ENCODE measurements at regions not wholly inside any gene's neighbourhood (a gene's known extent, or its start where the extent isn't known, plus 50 kb on each side); places are given as distances from the start of the nearest gene placed in this dataset.

DNA sequence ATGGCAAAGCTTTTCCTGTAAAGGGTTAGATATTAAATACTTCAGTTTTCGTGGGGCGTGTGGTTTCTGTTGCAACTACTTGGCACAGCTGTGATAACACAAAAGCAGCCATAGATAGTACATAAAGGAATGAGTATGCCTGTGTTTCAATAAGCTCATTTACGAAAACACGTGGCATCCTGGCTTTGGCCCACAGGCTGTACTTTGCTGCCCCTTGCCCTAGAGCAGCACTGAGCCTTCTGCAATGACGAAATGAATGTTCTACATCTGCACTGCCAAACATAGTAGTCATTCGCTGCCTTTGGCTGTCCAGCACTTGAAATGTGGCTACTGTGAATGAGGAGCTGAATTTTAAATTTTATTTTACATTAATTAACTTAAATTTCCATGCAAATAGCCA, 376.2 kb upstream of the TPK1 start:
- Histone ChIP-seq H3K4me2 (no peak overlapping the region), H3K36me3 (ENCODE audit: insufficient read depth) (no peaks in the 10 kb centered on the region), H3K4me3 (no peak overlapping the region), H3K27ac (ENCODE audit: low read depth) (no peak overlapping the region), H4K20me1 (replicated peaks; ENCODE audit: insufficient read depth) (no peaks in the 10 kb centered on the region), H3F3A (replicated peaks; ENCODE audit: low read depth) (no peaks in the 10 kb centered on the region), H3K4me1 (ENCODE audit: insufficient read depth) (no peaks in the 10 kb centered on the region), H3K79me2 (replicated peaks; ENCODE audit: insufficient read depth) (no peaks in the 10 kb centered on the region), H3K27me3 (ENCODE audit: insufficient read depth) (no peaks in the 10 kb centered on the region), H3K9me2 (ENCODE audit: insufficient read depth) (no peaks in the 10 kb centered on the region), H2AFZ (no peak overlapping the region)
- ATAC-seq (no peak), DNase-seq (ENCODE audit: low spot score) (no peak)
- Mint-ChIP-seq H3K9me3 (peaks cover 86% of the 10 kb centered on the region), H3K27me3 (ENCODE audit: insufficient read depth, low read depth, poor library complexity) (no peaks in the 10 kb centered on the region), H3K4me1 (no peaks in the 10 kb centered on the region), H3K36me3 (ENCODE audit: low read depth) (peaks cover 16% of the 10 kb centered on the region; the same call in 2 of the 3 replicates), H3K27ac (no peak overlapping the region), H3K4me3 (no peak overlapping the region)
- TF ChIP-seq STAT1 (IDR thresholded peaks at IDR 0.05; ENCODE audit: unreplicated experiment): no peak
- TF ChIP-seq EZH2 (IDR thresholded peaks at IDR 0.05; ENCODE audit: low read depth, unreplicated experiment): no peak
- TF ChIP-seq, protein P1, sequence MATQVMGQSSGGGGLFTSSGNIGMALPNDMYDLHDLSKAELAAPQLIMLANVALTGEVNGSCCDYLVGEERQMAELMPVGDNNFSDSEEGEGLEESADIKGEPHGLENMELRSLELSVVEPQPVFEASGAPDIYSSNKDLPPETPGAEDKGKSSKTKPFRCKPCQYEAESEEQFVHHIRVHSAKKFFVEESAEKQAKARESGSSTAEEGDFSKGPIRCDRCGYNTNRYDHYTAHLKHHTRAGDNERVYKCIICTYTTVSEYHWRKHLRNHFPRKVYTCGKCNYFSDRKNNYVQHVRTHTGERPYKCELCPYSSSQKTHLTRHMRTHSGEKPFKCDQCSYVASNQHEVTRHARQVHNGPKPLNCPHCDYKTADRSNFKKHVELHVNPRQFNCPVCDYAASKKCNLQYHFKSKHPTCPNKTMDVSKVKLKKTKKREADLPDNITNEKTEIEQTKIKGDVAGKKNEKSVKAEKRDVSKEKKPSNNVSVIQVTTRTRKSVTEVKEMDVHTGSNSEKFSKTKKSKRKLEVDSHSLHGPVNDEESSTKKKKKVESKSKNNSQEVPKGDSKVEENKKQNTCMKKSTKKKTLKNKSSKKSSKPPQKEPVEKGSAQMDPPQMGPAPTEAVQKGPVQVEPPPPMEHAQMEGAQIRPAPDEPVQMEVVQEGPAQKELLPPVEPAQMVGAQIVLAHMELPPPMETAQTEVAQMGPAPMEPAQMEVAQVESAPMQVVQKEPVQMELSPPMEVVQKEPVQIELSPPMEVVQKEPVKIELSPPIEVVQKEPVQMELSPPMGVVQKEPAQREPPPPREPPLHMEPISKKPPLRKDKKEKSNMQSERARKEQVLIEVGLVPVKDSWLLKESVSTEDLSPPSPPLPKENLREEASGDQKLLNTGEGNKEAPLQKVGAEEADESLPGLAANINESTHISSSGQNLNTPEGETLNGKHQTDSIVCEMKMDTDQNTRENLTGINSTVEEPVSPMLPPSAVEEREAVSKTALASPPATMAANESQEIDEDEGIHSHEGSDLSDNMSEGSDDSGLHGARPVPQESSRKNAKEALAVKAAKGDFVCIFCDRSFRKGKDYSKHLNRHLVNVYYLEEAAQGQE (IDR thresholded peaks at IDR 0.05; ENCODE audit: unreplicated experiment): no peak
- no peak for TF ChIP-seq ZNF331 (CRISPR knock-in tag; IDR thresholded peaks at IDR 0.05; ENCODE audit: low read depth)
- TF ChIP-seq, protein P2, sequence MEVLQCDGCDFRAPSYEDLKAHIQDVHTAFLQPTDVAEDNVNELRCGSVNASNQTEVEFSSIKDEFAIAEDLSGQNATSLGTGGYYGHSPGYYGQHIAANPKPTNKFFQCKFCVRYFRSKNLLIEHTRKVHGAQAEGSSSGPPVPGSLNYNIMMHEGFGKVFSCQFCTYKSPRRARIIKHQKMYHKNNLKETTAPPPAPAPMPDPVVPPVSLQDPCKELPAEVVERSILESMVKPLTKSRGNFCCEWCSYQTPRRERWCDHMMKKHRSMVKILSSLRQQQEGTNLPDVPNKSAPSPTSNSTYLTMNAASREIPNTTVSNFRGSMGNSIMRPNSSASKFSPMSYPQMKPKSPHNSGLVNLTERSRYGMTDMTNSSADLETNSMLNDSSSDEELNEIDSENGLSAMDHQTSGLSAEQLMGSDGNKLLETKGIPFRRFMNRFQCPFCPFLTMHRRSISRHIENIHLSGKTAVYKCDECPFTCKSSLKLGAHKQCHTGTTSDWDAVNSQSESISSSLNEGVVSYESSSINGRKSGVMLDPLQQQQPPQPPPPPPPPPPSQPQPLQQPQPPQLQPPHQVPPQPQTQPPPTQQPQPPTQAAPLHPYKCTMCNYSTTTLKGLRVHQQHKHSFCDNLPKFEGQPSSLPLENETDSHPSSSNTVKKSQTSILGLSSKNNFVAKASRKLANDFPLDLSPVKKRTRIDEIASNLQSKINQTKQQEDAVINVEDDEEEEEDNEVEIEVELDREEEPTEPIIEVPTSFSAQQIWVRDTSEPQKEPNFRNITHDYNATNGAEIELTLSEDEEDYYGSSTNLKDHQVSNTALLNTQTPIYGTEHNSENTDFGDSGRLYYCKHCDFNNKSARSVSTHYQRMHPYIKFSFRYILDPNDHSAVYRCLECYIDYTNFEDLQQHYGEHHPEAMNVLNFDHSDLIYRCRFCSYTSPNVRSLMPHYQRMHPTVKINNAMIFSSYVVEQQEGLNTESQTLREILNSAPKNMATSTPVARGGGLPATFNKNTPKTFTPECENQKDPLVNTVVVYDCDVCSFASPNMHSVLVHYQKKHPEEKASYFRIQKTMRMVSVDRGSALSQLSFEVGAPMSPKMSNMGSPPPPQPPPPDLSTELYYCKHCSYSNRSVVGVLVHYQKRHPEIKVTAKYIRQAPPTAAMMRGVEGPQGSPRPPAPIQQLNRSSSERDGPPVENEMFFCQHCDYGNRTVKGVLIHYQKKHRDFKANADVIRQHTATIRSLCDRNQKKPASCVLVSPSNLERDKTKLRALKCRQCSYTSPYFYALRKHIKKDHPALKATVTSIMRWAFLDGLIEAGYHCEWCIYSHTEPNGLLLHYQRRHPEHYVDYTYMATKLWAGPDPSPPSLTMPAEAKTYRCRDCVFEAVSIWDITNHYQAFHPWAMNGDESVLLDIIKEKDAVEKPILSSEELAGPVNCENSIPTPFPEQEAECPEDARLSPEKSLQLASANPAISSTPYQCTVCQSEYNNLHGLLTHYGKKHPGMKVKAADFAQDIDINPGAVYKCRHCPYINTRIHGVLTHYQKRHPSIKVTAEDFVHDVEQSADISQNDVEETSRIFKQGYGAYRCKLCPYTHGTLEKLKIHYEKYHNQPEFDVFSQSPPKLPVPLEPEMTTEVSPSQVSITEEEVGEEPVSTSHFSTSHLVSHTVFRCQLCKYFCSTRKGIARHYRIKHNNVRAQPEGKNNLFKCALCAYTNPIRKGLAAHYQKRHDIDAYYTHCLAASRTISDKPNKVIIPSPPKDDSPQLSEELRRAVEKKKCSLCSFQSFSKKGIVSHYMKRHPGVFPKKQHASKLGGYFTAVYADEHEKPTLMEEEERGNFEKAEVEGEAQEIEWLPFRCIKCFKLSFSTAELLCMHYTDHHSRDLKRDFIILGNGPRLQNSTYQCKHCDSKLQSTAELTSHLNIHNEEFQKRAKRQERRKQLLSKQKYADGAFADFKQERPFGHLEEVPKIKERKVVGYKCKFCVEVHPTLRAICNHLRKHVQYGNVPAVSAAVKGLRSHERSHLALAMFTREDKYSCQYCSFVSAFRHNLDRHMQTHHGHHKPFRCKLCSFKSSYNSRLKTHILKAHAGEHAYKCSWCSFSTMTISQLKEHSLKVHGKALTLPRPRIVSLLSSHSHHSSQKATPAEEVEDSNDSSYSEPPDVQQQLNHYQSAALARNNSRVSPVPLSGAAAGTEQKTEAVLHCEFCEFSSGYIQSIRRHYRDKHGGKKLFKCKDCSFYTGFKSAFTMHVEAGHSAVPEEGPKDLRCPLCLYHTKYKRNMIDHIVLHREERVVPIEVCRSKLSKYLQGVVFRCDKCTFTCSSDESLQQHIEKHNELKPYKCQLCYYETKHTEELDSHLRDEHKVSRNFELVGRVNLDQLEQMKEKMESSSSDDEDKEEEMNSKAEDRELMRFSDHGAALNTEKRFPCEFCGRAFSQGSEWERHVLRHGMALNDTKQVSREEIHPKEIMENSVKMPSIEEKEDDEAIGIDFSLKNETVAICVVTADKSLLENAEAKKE (CRISPR knock-in tag; IDR thresholded peaks at IDR 0.05): no peak
- no peak for TF ChIP-seq EZH2phosphoT487 (IDR thresholded peaks at IDR 0.05; ENCODE audit: unreplicated experiment)
- TF ChIP-seq, protein P3, sequence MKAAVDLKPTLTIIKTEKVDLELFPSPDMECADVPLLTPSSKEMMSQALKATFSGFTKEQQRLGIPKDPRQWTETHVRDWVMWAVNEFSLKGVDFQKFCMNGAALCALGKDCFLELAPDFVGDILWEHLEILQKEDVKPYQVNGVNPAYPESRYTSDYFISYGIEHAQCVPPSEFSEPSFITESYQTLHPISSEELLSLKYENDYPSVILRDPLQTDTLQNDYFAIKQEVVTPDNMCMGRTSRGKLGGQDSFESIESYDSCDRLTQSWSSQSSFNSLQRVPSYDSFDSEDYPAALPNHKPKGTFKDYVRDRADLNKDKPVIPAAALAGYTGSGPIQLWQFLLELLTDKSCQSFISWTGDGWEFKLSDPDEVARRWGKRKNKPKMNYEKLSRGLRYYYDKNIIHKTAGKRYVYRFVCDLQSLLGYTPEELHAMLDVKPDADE (IDR thresholded peaks at IDR 0.05): no peak
- no peak for TF ChIP-seq NANOG (IDR thresholded peaks at IDR 0.05; ENCODE audit: borderline replicate concordance)
- no peak for TF ChIP-seq POLR2AphosphoS5 (IDR thresholded peaks at IDR 0.05; ENCODE audit: low read depth)
- TF ChIP-seq JUNB (IDR thresholded peaks at IDR 0.05; ENCODE audit: unreplicated experiment): no peak
- TF ChIP-seq CREB1 (CRISPR knock-in tag; IDR thresholded peaks at IDR 0.05; ENCODE audit: low read depth): no peak
- no peak for TF ChIP-seq ZNF114 (CRISPR knock-in tag; IDR thresholded peaks at IDR 0.05)
- TF ChIP-seq, protein P4, sequence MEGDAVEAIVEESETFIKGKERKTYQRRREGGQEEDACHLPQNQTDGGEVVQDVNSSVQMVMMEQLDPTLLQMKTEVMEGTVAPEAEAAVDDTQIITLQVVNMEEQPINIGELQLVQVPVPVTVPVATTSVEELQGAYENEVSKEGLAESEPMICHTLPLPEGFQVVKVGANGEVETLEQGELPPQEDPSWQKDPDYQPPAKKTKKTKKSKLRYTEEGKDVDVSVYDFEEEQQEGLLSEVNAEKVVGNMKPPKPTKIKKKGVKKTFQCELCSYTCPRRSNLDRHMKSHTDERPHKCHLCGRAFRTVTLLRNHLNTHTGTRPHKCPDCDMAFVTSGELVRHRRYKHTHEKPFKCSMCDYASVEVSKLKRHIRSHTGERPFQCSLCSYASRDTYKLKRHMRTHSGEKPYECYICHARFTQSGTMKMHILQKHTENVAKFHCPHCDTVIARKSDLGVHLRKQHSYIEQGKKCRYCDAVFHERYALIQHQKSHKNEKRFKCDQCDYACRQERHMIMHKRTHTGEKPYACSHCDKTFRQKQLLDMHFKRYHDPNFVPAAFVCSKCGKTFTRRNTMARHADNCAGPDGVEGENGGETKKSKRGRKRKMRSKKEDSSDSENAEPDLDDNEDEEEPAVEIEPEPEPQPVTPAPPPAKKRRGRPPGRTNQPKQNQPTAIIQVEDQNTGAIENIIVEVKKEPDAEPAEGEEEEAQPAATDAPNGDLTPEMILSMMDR (conservative IDR thresholded peaks at IDR 0.05; ENCODE audit: low read depth in 2 of 2): no peak

Data from GM23338 (cell line).